HG03135 (cell line): ENCODE measurements at regions not wholly inside any gene's neighbourhood (a gene's known extent, or its start where the extent isn't known, plus 50 kb on each side); places are given as distances from the start of the nearest gene placed in this dataset.
"Not testable (repeated sequence)": the region's sequence is repeated elsewhere in the genome, so short reads cannot be mapped to it uniquely, and the experiment has no call there.

Experiments
- ATAC-seq: cut with Tn5 transposase; IDR thresholded peaks from one replicate; pipeline ENCODE4 v1.9.1; 2021; ENCODE audit warnings: mild to moderate bottlenecking, moderate library complexity; ENCODE audit not compliant: unreplicated experiment

- ATAC-seq, result no peak
Measured at GRCh38 chr20:41686961-41687360, 68.8 kb upstream of the CHD6 start.

- not testable (repeated sequence) for ATAC-seq
Measured at GRCh38 chr20:41685145-41685544, 67.0 kb upstream of the CHD6 start.

- ATAC-seq, result no peak
Measured at GRCh38 chr20:41678799-41679198, 60.6 kb upstream of the CHD6 start.

- no peak for ATAC-seq
Measured at GRCh38 chr20:41672282-41672681, 54.1 kb upstream of the CHD6 start.

GRCh38 chr20:41671143-41671542 lies 53.0 kb upstream of the CHD6 start:
- no peak for ATAC-seq

GRCh38 chr20:41670631-41671030 lies 52.5 kb upstream of the CHD6 start:
- ATAC-seq, result no peak

- ATAC-seq, result no peak
Measured at GRCh38 chr20:41669708-41670263, 51.6 kb upstream of the CHD6 start.

GRCh38 chr20:41668057-41668749 lies 50.0 kb upstream of the CHD6 start:
- ATAC-seq, result no peak
